OCI-M1 (cell line): ENCODE measurements at regions not wholly inside any gene's neighbourhood (a gene's known extent, or its start where the extent isn't known, plus 50 kb on each side); places are given as distances from the start of the nearest gene placed in this dataset.
A peak's percentile ranks its signal among the peaks of the same experiment; 100 is the strongest.

Experiments used
- DNase-seq: peaks from one replicate; lab custom pipeline; 2025; lab: John Stamatoyannopoulos, UW

DNA sequence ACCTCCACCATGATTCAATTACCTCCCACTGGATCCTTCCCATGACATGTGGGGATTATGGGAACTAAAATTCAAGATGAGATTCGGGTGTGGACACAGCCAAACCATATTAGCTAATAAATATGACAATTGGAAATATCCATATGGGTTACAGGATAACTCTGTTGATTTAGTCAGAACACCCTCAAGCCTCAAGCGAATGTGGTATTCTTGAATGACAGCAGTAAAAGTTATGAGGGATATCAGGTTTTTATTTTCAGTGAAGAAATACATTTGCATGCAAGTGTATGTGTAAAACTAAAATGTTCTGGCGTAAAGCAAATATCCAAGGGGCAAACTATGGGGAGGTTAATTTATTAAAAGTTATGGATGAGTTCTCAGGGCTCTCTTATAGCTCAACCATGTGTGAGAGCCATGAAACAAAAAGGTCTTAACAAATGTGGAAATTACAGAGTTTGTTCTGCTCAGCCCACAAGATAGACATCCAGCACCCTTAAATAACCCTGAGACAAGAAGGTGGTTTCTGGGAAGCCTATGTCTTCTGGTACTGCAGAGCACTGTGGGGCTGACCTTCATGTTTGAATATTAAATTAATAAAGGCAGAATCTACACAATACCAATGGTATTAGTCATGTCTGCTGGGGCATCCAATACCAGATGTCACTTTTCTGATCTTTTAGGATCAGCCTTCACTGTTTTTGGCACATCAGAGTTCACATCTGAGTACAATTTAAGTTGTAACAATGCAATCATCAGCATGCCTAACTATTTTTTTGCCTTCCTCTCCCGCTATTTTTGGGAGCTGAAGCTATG, 370.5 kb upstream of the RSPO3 start:
- DNase-seq = no peak

DNA sequence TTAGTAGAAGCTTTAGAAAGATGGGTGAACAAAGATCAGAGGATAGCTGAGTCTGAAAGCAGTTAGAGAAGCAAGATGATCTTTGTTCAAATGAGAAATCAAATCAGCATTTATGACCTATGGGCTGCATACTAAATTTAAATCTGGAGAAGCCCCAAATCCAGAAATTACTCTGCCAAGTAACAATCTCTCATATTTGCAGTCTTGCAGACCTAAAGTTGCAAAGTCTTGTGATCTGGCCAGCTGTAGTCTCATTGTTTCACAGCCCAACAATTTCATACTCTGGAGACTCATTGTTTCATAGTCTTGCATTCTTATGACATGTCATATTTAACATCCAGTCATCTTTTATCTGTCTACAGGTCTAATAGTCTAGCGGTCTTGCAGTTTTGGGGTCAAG, 364.9 kb upstream of the RSPO3 start:
- DNase-seq = no peak

DNA sequence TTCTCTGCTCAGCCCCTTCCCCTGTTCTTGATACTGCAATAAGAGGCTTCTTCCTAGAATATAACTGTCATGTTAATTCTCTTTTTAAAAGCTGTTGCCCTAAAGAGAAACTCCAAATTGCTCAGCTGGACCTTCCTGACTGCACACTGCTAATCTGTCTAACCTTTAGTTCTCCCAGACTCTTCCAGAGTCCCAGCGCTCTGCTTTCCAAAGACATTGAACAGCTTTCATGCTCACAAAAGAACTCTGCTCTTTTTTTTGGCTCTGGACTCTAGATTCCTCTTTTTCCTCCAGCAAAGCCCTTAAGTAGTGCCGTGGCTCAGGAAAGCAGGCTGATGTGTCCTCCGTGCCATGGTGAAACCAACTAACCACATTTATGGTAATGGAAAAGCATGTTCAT, 356.6 kb upstream of the RSPO3 start:
- no peak for DNase-seq

DNA sequence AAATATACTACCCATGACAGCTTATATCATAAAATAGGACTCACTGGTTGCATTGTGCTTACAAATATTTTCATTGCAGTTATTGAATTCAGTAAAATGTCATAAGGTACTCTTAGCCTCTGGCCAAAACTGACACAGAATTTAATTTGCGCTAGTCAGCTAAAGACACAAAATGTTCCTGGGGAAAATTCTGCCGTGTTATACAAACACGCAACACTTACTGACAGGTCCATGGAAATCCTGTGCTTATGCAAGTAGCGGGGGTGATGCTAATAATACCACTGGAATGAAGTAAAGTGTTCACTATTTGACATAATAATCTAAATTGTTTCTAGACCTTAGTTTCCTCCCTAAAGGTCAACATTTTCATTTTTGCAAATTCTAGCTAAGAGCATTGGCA, 354.4 kb upstream of the RSPO3 start:
- no peak for DNase-seq

DNA sequence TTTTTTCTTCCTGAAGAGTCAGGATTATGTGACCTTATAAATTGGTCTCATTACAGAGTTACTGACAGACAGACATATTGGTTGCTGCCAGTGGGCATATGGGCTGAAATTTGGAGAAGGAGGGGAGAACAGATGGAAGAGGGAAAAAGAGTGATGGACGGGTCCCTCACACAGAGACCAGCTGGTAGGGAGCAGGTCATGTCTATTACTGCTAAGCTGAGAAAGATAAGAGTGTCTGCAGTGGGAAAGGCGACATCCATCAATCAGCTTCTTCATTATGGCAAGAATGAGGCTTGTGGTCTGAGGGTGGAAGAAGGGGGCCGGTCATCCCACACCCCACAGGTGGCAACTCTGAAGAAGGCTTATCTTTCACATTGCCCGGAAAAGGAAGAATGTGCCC, 353.8 kb upstream of the RSPO3 start:
- no peak for DNase-seq

DNA sequence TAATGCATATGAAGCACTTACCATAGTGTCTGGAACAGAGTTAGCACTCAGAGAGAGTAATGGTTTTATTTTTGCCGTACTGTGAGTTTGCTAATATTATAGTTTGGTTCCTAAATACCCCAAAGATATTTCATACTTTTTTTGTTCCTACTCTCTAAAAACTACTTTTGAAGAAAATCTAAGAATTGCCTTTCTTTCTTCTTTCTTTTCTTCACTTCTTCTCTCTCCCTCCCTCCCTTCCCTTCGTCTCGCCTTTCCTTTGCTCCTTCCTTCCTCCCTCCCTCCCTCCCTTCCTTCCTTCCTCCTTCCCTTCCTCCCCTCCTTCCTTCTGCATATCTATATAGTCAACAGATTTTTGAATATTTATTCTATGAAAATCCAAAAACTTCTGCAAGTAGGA, 351.7 kb upstream of the RSPO3 start:
- no peak for DNase-seq

DNA sequence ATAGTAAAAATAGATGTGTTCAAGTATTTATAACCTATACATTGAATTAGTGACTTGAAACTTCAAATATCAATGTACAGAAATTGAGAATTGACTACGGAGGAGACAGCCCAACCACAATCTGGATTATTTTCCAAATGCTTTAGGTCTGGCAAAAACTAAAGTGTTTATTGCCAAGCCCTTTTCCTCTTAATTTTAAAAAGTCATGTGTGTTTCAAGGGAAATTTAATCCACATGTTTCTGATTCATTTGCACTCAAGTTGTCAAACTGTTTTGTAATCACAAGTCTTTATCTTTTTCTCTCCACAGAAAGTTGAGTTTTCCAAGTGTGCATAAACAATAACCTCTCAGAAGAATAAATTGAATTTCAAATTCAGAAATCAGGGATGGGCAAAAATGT, 350.8 kb upstream of the RSPO3 start:
- DNase-seq = no peak

DNA sequence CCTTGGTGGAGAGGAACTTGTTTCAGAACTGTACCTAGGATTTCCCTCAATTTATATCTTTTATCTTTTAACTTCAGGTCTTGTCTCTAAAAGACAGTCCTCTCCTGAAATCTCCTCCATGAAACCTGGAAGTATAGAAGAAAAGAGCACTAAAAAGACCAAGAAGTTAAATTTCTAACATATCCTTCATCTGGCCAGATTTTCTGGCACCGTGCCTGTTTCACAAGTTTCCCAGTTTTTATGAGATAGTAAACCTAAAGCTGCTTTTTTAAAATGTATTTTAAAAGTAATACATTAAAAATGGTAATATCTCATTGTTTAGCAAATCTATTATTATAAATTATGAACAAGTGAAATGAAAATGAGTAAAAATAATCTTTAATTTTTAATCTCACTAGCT, 348.3 kb upstream of the RSPO3 start:
- DNase-seq = no peak

DNA sequence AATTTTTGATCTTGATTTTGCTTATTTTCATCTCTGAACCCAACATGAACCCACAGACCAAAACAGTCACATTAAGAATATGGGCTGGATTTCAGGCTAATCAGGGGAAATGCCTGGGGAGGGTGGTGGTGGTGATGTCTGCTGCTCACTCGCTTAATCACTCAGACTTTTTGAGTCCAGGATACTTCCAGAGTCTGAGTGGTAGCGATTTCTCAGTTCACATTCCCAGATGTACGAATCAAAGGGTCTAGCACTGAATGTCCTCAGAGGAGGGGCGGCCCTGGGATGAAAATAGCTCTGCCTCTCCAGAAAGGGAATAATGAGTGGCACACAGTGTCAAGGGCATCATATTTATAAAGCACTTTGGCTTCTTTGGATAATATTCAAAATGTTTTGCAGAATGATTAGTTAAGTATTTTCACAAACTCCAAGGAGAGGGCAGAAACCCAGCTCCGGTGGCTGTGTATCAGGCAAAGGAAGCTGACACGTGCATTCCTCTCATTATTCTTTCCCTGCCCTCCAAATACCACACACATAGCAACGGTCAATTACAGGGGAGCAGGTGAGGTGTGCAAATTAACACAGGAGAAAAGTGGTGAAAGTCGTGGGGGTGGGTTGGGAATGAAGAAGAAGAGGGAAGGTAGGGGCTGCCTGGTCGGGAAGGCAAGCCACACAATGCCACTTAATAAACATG, 345.2 kb upstream of the RSPO3 start:
- no peak for DNase-seq

DNA sequence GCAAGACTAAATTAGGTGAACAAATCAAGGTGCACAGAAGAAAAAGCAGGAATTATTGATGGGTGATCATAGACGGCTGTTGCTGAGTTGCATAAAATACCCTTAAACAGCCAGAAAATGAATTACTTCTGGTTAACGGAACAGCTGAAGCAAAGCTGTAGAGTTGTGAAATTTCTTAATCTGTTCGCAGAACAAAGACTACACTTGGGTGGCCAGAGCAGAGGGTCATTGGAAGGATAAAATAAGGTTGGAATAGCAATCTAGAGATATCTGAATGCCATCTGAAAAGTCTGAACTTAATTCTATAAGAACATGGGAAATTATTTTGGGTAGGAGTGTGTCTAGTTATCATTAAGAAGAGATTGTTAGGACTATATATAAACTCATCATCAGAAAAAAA, 339.1 kb upstream of the RSPO3 start:
- no peak for DNase-seq

DNA sequence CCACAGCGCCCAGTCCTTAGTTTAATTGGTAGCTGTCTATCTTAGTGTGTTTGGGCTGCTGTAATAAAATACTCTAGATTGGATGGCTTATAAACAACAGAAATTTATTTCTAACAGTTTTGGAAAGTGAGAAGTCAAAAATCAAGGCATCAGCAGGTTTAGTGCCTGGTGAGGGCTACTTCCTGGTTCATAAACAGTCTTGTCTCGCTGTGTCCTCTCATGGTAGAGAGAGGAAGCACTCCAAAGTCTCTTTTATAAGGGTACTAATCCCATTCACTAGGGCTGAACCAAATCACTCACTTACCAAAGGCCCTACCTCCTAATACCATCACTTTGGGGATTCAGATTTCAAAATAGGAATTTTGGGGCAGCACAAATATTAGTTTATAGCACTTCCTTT, 336.9 kb upstream of the RSPO3 start:
- no peak for DNase-seq

DNA sequence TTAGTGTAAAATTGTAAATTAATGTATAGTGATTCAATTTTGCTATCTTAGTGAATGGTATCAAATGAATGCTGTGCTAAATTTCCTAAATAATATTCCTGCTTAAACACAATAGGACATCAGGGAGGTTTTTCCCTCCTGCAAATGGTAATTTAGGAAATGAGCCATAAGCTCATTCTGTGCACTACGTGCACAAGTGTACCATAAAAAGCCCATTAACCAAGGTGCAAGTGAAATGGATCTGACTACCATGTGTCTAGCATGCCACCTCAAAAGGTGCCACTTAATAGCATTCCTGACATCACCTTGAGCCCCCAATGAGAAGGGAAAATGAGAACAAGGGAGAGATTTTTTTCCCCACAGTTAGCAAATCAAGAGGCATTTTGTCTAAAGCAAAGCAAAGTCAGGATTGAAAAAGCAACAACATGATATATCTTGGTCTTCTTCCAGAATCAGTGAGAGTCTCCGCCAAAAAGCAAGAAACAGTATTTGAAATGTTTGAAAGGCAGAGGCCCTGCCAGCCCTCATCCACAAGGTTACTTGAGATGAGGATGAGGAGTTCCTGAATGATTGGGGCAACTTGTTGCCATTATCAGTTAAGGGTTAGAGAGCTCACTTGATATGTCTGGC, 334.2 kb upstream of the RSPO3 start:
- no peak for DNase-seq

DNA sequence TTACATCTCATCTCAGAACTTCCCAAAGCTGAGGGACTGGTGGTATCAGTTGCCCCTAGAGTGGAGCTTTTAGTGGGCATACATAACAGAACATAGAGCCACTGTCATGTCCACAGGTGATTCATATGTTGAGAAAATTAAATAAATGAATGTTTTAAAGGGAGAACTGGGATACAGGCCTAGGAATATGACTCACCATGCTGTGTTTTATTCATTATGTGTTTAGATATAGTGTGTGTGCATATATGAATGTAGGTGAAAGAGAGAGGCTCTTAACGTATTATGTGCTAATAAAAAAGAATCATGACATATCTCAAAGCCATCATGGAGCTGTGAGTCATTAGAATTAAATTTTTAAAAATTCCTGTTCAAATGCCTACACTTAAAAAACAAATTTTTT, 332.2 kb upstream of the RSPO3 start:
- DNase-seq = no peak

DNA sequence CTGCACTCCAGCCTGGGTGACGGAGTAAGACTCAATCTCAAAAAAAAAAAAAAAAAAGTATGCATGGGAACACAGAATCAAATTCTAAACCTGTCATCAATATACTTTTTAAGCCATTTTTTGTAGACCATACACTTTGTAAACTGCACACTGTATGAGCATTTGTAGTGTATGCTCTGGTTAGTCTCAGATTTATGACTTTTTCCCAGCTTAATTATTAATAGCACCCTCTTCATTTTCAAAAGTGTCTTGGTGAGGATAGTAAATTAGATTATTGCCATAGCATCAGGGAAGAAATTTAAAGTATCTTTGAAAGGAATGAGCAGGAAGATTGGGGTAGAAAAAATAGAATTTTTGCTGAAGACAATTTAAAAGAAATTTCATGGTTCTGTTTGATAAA, 330.8 kb upstream of the RSPO3 start:
- no peak for DNase-seq

DNA sequence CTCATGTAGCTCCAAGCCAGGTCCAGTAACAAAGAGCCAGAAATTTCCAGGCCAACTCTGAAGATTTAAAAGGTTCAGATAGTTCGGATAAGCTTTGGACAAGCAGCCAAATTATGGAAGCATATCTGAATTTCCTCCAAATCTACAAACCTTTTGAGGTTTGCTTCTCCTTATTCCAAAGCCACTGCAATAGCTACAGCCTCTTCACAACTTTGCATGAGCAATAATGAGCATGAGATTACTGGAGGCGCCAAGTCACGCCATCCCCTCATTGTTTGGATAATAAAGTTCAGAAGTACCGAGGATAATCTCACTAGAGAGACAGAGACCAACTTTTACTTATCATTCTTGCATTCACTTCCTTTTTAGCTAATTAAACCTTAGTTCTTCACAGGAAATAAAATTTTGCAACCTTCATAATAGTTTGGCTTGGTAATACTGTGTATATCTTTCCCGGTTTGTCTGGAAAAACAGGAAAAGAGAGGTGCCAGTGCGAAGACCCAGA, 329.6 kb upstream of the RSPO3 start:
- DNase-seq = no peak

DNA sequence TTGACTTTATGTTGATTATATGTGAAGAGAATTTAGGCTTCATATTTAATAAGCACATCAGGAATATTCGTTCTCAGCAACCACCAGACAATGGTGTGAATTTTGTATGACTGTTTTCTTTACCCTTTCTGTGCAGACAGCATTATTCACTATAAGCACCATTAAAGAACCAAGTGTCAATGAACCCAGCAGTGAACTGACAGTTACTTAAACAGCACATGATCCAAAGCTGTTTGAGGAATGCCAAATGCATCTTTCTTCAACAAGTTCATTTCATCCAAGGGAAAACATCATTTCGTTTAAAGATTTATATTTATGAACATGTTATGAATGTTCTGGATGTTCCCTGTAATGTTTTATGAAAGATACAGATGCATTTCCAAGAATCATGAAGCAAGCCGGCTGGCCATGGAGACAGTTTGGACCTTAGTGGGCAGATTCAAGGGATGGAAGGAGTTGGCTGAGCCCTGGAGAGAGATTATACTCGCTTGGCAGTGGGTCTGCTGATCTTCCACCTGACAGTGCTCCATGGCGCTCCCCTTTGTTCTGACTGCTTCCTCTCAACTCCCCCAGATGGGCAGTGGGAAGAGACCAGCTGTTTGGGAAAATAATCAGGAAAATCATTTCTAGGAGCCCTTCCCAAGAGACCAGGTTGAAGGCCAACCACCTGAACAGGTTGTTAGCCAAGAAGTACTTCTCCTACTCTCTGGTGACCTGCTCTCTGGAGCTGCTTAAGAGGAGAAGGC, 326.0 kb upstream of the RSPO3 start:
- DNase-seq = no peak

DNA sequence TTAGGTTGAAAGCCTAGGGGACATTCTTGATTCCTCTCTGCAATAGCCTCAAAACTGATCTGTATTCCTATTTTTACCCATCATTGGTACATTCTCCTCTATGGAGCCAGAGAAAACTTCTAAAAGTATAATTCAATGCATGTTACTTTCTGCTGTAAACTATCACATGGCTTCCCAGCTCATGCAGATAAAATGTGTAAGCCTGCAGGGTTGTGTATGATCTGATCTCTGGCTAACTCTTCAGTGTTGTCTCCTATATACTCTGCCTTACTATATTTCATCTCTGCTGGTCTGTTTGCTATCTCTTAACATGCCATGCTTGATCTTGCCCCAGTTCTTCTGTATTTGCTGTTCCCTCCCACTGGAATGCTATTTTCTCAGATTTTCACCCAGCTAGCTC, 323.3 kb upstream of the RSPO3 start:
- DNase-seq = no peak

DNA sequence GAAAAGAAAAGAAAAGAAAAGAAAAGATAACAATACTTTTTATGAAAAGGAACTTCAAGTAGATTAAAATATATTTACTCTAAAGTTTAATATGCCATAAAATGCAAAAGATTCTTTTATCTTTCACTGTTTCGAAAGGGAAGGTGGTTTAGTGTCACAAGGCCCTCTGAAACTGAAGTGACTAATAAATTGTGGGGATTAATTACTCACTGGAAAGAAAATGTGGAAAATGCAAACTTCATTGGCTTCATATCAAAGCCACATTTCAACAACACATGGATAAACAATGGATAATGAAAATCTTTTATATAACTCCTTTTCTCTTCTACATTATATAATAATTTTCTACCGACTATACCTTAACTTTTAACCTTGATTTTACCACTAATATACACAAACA, 320.5 kb upstream of the RSPO3 start:
- DNase-seq = no peak

DNA sequence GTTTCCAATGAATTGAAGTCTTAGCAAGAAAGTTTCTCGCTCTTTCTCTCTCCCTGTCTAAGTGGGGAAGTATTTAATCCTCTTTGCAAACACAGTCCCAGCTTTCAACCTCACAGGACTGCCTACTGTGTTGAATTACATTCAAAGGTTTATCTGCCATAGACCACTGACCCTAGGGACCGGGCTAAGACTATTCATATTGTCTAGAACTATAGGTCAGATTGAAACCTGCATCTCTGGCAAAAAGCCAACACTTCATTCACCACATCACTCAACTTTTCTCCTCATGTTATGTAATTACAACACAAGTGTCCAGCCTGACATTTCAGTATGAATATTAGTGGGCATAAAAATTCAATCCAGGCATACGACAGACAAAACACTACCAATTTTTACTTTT, 314.7 kb upstream of the RSPO3 start:
- no peak for DNase-seq

DNA sequence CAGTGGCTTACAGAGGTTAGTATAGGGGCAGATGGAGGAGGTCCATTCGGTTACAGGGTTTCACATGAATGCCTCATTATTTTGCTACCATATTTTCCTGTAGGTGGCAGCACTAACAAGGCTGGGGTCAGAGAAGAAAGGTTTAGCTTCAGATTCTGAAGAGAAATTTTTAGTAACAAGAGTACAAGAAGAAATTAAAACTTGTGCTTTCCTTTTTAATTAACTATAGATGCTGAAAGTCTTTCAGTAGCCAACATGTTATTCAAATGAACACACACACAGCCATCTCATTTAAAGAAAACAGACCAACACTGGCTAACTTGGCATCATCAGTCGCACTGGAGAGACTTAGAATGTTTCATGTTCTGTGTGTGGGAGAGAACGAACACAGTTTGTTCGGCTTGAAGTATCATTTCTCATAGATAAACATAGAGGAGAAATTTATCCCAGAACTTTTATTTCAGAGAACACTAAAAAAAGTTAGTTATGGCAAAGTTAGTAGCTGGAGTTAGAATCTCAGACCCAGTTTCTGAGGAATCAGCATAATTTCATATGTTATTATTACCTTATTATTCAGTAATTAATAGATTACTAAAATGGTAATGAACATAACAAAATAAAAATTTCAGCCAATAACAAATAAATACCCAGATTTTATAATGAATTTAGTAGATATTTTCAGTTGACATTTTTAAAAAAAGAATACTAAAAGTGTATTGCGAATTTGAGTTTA, 314.0 kb upstream of the RSPO3 start:
- peak; percentile 76 for DNase-seq

DNA sequence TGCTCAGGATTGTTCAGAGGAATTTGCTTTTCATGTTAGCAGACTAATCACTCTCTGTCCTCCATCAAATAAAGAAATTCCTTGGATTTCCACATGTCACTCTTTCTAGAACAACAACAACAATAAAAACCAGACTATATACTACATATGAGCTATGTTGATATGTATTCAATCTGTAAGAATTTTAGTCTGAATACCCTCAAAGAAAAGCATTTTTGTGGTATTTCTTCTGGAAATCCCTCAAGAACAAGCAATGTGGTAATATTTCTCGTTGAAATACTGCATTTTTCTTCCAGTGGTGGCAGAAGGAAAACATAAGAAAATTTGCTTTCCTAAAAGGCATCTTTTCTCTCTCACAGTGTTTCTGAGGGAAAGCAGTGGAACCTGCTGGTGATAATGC, 312.6 kb upstream of the RSPO3 start:
- DNase-seq = no peak

DNA sequence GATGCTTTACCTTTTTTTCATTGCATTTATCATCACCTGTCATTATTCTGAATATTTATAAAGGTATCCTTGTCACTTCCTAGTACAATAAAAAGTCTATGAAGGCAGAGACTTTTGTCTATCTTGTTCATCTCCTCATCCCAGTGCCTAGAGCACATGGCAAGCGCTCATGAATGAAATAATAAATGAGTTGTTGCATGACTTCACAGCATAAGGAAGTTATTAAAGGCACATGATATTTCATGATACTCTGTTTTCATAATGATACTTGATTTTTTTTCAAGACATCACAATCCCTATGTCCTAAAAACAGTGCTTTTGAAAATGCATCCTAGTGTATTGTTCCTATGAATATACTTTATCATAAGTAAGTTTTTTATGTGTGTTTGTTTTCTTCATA, 310.6 kb upstream of the RSPO3 start:
- no peak for DNase-seq
